ENCODE measurements at regions not wholly inside any gene's neighbourhood (a gene's known extent, or its start where the extent isn't known, plus 50 kb on each side); places are given as distances from the start of the nearest gene placed in this dataset.

DNA sequence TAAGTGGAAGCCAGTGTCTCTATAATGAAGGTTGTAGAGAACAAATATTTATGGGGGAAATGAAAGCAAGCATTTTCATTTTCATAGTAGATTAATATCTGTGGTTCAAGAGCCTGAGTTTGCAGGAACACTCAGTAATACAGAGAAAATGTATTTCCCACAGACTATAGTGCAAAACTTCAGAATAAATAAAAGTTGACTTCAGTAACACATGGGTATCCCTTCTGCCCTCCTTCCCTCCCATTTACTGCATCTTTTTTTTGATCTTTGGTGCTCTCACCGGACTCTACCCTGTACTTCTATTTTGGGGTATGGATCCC lies 75.3 kb upstream of the AMN1 start:
- no peak overlapping the region for H3K4me2 ChIP-seq
- FAIRE-seq (no peak), ATAC-seq (no peak), DNase-seq (ENCODE audit: low read depth in 1 of 2, low spot score in 1 of 2) (no peak)
- no peaks in the 10 kb centered on the region for H3K4me1 ChIP-seq
- WGBS (ENCODE audit: missing lambda C conversion rate), result 97% methylated on average over 1 of the region's 1 CpG
- ChIA-PET POLR2A (no interaction called here), CTCF (no interaction called here)
- H3K27ac ChIP-seq, result no peak overlapping the region
- H3K4me3 ChIP-seq, result no peak overlapping the region
- TF ChIP-seq NFE2L2 (conservative IDR thresholded peaks at IDR 0.05; ENCODE audit: low read length) (no peak), RFX5 (IDR thresholded peaks at IDR 0.05) (no peak), EHF (CRISPR knock-in tag; IDR thresholded peaks at IDR 0.05) (no peak), E2F6 (IDR thresholded peaks at IDR 0.05; ENCODE audit: borderline replicate concordance, low read depth) (no peak)
- no peaks in the 10 kb centered on the region for H3K9me3 ChIP-seq

DNA sequence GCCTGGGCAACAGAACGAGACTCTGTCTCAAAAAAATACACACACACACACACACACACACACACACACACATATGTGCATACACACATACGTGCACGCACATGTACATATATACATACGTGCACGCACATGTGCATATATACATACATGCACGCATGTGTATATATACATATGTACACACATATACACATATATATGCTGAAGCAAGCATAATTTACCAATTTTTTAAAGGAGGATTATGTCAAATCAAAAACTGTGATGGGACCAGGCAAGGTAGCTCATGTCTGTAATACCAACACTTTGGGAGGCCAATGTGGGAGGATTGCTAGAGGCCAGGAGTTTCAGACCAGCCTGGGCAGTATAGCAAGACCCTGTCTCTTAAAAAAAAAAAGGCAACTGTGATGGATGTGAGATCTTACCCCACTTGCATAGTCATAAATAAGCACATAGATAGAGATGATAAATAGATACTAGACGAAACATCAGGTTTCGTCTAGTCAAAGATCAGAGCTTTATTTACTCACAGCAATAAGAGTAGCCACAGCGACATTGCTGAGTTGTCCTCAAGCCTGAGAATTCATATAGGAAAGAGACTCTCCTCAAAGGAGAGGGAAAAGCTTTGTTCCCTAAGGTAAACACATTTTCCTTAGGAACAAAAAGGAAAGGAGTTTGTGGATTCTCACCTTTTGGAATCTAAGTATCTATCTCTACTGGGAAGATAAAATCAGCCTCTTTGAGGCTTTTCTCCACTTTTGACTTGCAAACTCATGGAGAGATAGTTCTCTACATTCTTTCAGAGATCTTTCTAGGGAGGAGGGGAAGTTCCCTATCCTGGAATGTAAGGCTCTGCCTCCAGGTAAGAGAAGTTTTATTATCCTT lies 74.7 kb upstream of the AMN1 start:
- TF ChIP-seq ZC3H11A (IDR thresholded peaks at IDR 0.05) (no peak), MAFK (IDR thresholded peaks at IDR 0.05; ENCODE audit: partially characterized antibody) (peak; percentile 75)
- Histone ChIP-seq H3K4me1 (no peaks in the 10 kb centered on the region), H3K27ac (no peak overlapping the region), H3K4me2 (no peak overlapping the region), H3K4me3 (no peak overlapping the region), H3K9me3 (no peaks in the 10 kb centered on the region)
- FAIRE-seq (no peak), DNase-seq (ENCODE audit: low read depth in 1 of 2, low spot score in 1 of 2) (no peak), ATAC-seq (no peak)
- ChIA-PET POLR2A (no interaction called here), CTCF (no interaction called here)
- 87% methylated on average over 9 of the region's 9 CpGs for WGBS (ENCODE audit: missing lambda C conversion rate)

DNA sequence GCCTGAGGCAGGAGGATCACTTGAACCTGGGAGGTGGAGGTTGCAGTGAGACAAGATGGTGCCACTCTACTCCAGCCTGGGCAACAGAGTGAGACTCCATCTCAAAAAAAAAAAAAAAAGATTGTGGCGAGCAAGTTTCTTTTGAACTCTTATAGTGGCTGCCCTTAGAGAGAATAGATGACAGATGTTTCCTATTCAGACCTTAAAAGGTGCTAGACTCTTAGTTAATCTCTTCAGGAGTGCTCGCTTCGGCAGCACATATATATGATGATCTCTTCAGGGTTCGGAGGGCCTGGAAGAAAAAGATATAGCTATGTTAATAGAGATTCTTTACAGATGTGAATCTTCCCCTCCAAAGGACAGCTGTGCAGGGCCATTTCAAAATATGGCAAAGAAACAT lies 73.1 kb upstream of the AMN1 start:
- no peak for DNase-seq (ENCODE audit: low read depth in 1 of 2, low spot score in 1 of 2)
- WGBS (ENCODE audit: missing lambda C conversion rate), result 97% methylated on average over 4 of the region's 4 CpGs
- POLR2A ChIA-PET, result no interaction called here
- Histone ChIP-seq H3K27ac (no peak overlapping the region), H3K4me1 (no peaks in the 10 kb centered on the region), H3K4me3 (no peak overlapping the region), H3K4me2 (no peak overlapping the region), H3K9me3 (no peaks in the 10 kb centered on the region)
- CTCF ChIA-PET, result no interaction called here
- ATAC-seq, result no peak
- TF ChIP-seq E2F6 (IDR thresholded peaks at IDR 0.05; ENCODE audit: borderline replicate concordance, low read depth) (no peak), HES2 (IDR thresholded peaks at IDR 0.05) (no peak), NPAS2 (CRISPR knock-in tag; IDR thresholded peaks at IDR 0.05; ENCODE audit: borderline replicate concordance) (no peak), SMC3 (IDR thresholded peaks at IDR 0.05) (no peak), HOXB5 (CRISPR knock-in tag; IDR thresholded peaks at IDR 0.05) (no peak), PBX3 (IDR thresholded peaks at IDR 0.05) (no peak), ATOH8 (CRISPR knock-in tag; IDR thresholded peaks at IDR 0.05; ENCODE audit: low read depth) (no peak), CHD2 (IDR thresholded peaks at IDR 0.05; ENCODE audit: low read length, partially characterized antibody) (no peak), JUN (IDR thresholded peaks at IDR 0.05) (no peak), NR3C1 (IDR thresholded peaks at IDR 0.05) (no peak), GATA3 (IDR thresholded peaks at IDR 0.05; ENCODE audit: borderline replicate concordance) (no peak), TP53 (CRISPR knock-in tag; IDR thresholded peaks at IDR 0.05) (no peak), SREBF2 (IDR thresholded peaks at IDR 0.05) (no peak), FOXS1 (CRISPR knock-in tag; IDR thresholded peaks at IDR 0.05) (no peak), MAZ (IDR thresholded peaks at IDR 0.05; ENCODE audit: borderline replicate concordance, low read depth, low read length) (no peak), BHLHE40 (IDR thresholded peaks at IDR 0.05; ENCODE audit: low read depth, low read length) (no peak)
- TF ChIP-seq, protein P1, sequence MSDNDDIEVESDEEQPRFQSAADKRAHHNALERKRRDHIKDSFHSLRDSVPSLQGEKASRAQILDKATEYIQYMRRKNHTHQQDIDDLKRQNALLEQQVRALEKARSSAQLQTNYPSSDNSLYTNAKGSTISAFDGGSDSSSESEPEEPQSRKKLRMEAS (IDR thresholded peaks at IDR 0.05), result no peak
- no peak for FAIRE-seq
